HuH-7.5 (cell line): ENCODE measurements at regions not wholly inside any gene's neighbourhood (a gene's known extent, or its start where the extent isn't known, plus 50 kb on each side); places are given as distances from the start of the nearest gene placed in this dataset.

Experiments used
- DNase-seq: peaks from one replicate; pipeline ENCODE4 v3.0.0; 2011; ENCODE audit warnings: low spot score

DNA sequence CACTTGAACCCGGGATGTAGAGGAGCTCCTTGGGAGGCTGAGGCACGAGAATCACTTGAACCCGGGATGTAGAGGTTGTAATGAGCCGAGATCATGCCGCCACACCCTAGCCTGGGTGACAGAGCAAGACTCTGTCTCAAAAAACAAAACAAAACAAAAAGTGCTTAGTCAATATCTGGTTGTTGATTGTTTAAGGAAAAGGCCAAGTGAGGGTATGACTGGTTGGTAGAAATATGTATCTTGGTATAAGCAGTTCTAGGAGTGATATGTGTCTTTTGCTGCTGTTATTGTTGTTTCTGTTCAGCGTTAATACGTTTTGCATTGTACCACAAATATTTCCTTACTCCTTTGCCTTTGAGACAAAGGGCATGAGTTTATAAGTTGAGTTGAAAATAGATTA, 210.7 kb upstream of the DMRT1 start:
- no peak for DNase-seq

DNA sequence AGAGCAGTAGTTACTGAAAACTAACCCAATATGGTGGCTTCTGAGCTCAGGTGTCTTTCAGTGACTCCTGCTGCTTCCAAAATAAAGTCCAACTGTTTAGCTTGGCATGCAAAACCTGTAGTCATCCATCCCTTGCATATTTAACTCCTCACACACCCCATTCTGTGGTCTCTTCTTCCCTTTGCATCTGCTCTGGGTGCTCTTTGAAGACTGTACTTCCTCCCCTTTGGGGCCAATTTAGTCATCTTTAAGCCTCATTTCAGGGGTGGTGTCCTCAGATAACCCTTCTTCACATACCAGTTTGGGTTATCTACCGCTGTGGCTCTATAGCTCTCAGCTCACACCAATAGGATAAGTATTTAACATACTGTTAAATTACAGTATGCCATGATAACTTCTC, 209.9 kb upstream of the DMRT1 start:
- DNase-seq, result no peak

DNA sequence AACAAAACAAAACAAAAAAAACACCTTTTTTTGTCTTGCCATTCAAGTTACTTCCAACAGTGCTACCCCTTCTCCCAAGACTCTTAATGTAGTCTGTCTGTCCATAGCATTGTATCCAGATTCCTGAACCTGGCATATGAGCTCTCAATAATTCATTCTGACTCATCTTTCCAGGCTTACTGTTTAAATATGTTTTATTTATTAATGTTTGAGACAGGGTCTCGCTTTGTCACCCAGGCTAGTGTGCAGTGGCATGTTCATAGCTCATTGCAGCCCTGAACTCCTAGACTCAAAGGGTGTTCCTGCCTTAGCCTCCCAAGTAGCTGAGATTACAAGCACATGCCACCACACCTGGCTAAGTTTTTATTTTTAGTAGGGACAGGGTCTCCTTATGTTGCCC, 208.0 kb upstream of the DMRT1 start:
- no peak for DNase-seq

- DNase-seq, result no peak
These were observed 204.4 kb upstream of the DMRT1 start for GRCh38 chr9:636931-637591.

GRCh38 chr9:638152-638551, 203.3 kb upstream of the DMRT1 start:
- DNase-seq, result no peak

GRCh38 chr9:642014-642413, 199.5 kb upstream of the DMRT1 start:
- no peak for DNase-seq

DNA sequence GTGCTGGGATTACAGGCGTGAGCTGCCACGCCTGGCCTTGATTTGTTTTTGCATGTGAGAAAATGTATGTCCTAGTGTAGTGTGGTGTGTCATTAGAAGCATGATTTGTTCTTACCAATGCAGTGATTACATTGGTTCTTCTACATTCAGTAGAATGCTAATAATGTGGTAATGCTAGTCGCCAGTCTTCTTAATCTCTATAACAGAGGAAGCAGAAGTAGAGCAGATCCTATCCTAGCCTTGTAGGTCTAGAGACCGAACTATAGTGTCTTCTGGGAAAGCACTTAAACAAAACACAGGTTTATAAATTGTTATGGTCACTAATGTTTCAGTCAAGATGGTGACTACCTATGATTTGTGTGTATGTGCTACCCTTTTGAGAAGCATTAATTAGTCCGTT, 197.5 kb upstream of the DMRT1 start:
- DNase-seq, result no peak

DNA sequence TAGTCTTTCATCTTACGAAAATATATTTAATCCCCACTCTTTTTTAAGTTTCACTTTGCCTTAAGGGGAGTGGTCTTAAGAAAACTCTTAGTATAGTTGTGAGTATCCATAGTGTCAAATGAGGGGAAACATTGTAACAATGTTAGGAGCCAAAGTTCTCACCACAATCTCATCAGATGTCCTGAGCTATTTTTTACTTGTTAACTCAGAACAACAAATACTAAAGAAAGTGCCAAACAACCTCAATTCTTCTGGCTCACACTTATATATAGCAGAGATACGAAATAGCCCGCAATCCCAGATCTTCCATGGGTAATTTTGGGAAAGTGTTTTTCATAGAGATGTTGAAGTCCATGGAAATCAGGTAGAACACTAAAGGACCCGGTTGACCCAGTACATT, 194.0 kb upstream of the DMRT1 start:
- no peak for DNase-seq

DNA sequence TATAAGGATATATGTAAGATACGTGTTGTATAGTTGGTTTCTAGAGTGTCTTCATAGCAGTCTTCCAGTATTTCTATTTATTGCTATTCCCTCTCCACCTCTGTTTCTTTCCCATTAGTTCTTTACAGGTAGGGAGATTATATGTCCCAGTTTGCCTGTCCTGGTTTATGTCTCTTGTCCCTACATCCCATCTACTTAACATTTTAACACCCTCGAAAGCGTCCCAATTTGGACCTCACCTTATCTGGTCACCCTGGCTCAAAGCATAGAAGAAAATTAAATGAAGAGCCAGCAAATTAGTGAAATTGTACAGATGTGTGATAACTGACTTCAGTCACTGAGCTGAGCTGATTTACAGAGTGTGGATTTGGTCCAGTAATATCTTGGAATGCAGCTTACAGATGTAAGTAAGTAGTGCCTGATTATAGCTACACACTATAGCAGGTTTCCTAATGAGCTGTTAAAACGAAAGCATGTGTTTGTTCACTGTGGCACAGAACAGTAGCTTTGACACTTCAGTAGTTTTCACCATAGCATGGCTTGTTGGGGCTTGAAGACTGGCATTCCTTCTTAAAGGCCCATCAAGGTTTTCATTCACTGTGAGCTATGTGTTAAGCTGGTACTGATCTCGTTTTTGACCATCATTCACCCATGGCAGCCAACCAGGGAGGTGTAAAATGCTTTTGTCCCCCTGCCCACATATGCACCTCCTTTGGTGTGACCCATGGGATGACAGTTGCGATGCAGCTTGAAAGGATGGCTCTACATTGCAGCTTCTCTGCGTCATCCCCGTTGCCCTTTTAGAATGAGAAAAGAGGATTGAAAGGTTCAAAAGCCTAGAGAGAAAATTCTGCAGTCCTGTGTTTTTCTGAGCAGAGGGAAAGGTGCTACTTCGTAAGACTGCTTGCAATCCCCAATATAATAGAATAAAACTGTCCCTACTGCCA, 192.1 kb upstream of the DMRT1 start:
- no peak for DNase-seq

- DNase-seq, result no peak
These were observed 191.1 kb upstream of the DMRT1 start for GRCh38 chr9:650362-650761.

GRCh38 chr9:651371-651770, 190.1 kb upstream of the DMRT1 start:
- no peak for DNase-seq

GRCh38 chr9:652914-653313, 188.6 kb upstream of the DMRT1 start:
- DNase-seq, result no peak

DNA sequence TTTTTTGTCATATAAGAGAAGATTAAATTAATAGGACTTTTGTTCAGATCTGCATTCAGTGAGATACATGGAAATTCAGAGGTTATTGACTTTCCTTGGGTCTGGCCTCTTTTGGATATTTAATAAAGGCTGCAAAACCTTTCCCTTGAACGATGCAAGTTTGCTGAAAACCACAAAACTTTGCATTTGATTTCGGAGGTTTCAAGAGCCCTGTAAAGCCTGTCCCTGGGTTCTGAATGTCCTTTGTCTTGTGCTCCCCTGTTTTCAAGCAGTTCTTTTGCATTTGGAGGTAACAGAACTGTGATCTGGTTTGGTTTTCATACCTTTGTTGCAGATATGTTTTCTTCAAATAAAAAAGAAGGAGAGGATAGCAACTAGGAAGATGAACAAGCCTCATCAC, 188.1 kb upstream of the DMRT1 start:
- DNase-seq, result no peak

- DNase-seq, result no peak
These were observed 187.6 kb upstream of the DMRT1 start for GRCh38 chr9:653856-654387.

- DNase-seq, result no peak
These were observed 185.6 kb upstream of the DMRT1 start for GRCh38 chr9:655875-656274.

DNA sequence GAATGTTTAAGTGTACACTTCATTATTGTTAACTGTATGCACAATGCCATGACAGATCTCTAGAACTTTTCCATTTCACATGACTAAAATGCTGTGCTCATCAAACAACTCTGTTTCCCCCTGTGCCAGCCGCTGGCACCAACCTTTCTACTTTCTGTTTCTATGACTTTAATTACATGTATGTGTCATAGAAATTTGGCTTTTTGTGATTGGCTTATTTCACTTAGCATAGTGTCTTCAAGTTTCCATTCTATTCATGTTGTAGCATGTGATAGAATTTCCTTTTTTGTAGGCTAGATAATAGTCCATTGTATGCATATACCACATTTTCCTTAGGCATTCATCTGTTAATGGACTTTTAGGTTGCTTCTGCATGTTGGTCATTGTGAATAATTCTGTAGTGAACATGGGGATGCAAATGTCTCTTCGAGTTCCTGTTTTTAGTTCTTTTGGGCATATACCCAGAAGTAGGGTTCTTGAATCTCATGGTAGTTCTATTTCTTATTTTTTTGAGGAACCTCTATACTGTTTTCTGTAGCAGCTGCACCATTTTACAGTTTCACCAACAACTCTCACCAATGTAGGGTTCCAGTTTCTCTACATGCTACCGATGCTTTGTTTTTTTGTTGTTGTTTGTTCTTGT, 184.4 kb upstream of the DMRT1 start:
- no peak for DNase-seq

- no peak for DNase-seq
These were observed 182.2 kb upstream of the DMRT1 start for GRCh38 chr9:659286-659685.

GRCh38 chr9:660227-660626, 181.3 kb upstream of the DMRT1 start:
- no peak for DNase-seq

- DNase-seq, result no peak
These were observed 178.0 kb upstream of the DMRT1 start for GRCh38 chr9:663541-663940.

GRCh38 chr9:665296-665695, 176.2 kb upstream of the DMRT1 start:
- DNase-seq, result no peak

- no peak for DNase-seq
These were observed 169.5 kb upstream of the DMRT1 start for GRCh38 chr9:671997-672396.

DNA sequence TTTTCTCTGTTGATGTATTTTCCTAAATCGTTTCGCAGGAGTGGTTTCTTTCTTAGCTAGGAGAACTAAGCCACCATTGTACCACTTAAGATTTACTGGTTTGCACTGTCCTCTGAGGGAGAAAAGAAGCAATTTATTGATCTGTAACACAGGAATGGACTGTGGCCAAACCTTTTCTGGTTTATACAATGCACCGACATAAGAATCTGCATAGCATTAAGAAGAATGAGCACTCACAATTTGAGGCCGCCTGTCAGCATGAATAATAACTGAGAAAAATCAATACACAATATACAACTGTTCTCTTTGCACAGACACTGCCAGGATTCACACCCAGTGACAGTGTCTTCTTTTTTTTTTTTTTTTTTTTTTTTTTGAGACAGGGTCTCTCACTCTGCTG, 168.6 kb upstream of the DMRT1 start:
- no peak for DNase-seq
